ENCODE measurements at regions not wholly inside any gene's neighbourhood (a gene's known extent, or its start where the extent isn't known, plus 50 kb on each side); places are given as distances from the start of the nearest gene placed in this dataset.

DNA sequence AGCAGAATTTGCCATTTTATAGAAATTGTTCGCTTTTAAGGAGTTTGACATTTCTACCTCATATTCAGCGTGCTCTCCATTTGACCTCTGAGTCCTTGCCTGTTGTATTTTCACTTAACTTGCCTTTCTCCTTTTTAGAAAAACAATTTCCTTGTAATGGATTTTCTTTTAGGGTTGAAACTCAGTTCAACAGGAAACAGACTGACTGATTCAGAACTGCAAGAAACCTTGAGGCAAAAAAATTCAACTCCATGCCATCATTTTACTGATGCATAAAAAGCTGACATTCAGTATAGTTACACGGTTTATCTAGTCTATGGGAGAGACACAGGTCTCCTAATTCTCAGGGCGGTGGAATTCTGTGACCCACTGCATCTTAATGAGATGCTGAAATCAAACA lies 59.8 kb downstream of the MRPS30 start:
- Histone ChIP-seq H3K9ac (ENCODE audit: low read length) (no peak overlapping the region), H3K27me3 (ENCODE audit: control insufficient read depth, insufficient read depth, low read length) (no peaks in the 10 kb centered on the region), H3K27ac (ENCODE audit: low read depth, low read length) (no peak overlapping the region), H3K9me3 (ENCODE audit: control insufficient read depth, insufficient read depth, low read depth, low read length) (no peaks in the 10 kb centered on the region), H3K36me3 (ENCODE audit: control insufficient read depth, insufficient read depth, low read length) (no peaks in the 10 kb centered on the region), H3K4me1 (ENCODE audit: control insufficient read depth, insufficient read depth, low read length) (no peaks in the 10 kb centered on the region), H3K4me3 (ENCODE audit: low read depth, low read length) (no peak overlapping the region)

GRCh38 chr5:44869928-44870327 lies 61.2 kb downstream of the MRPS30 start:
- Histone ChIP-seq H3K27me3 (ENCODE audit: control insufficient read depth, insufficient read depth, low read length) (no peaks in the 10 kb centered on the region), H3K9me3 (ENCODE audit: control insufficient read depth, insufficient read depth, low read depth, low read length) (no peaks in the 10 kb centered on the region), H3K4me3 (ENCODE audit: low read depth, low read length) (no peak overlapping the region), H3K4me1 (ENCODE audit: control insufficient read depth, insufficient read depth, low read length) (no peaks in the 10 kb centered on the region), H3K27ac (ENCODE audit: low read depth, low read length) (no peak overlapping the region), H3K9ac (ENCODE audit: low read length) (no peak overlapping the region), H3K36me3 (ENCODE audit: control insufficient read depth, insufficient read depth, low read length) (no peaks in the 10 kb centered on the region)

GRCh38 chr5:44870430-44870829 lies 61.7 kb downstream of the MRPS30 start:
- Histone ChIP-seq H3K27ac (ENCODE audit: low read depth, low read length) (no peak overlapping the region), H3K4me1 (ENCODE audit: control insufficient read depth, insufficient read depth, low read length) (no peaks in the 10 kb centered on the region), H3K36me3 (ENCODE audit: control insufficient read depth, insufficient read depth, low read length) (no peaks in the 10 kb centered on the region), H3K9me3 (ENCODE audit: control insufficient read depth, insufficient read depth, low read depth, low read length) (no peaks in the 10 kb centered on the region), H3K27me3 (ENCODE audit: control insufficient read depth, insufficient read depth, low read length) (no peaks in the 10 kb centered on the region), H3K9ac (ENCODE audit: low read length) (no peak overlapping the region), H3K4me3 (ENCODE audit: low read depth, low read length) (no peak overlapping the region)

GRCh38 chr5:44871401-44871800 lies 62.7 kb downstream of the MRPS30 start:
- Histone ChIP-seq H3K9ac (ENCODE audit: low read length) (no peak overlapping the region), H3K4me1 (ENCODE audit: control insufficient read depth, insufficient read depth, low read length) (no peaks in the 10 kb centered on the region), H3K36me3 (ENCODE audit: control insufficient read depth, insufficient read depth, low read length) (no peaks in the 10 kb centered on the region), H3K4me3 (ENCODE audit: low read depth, low read length) (no peak overlapping the region), H3K27ac (ENCODE audit: low read depth, low read length) (no peak overlapping the region), H3K27me3 (ENCODE audit: control insufficient read depth, insufficient read depth, low read length) (no peaks in the 10 kb centered on the region), H3K9me3 (ENCODE audit: control insufficient read depth, insufficient read depth, low read depth, low read length) (no peaks in the 10 kb centered on the region)

DNA sequence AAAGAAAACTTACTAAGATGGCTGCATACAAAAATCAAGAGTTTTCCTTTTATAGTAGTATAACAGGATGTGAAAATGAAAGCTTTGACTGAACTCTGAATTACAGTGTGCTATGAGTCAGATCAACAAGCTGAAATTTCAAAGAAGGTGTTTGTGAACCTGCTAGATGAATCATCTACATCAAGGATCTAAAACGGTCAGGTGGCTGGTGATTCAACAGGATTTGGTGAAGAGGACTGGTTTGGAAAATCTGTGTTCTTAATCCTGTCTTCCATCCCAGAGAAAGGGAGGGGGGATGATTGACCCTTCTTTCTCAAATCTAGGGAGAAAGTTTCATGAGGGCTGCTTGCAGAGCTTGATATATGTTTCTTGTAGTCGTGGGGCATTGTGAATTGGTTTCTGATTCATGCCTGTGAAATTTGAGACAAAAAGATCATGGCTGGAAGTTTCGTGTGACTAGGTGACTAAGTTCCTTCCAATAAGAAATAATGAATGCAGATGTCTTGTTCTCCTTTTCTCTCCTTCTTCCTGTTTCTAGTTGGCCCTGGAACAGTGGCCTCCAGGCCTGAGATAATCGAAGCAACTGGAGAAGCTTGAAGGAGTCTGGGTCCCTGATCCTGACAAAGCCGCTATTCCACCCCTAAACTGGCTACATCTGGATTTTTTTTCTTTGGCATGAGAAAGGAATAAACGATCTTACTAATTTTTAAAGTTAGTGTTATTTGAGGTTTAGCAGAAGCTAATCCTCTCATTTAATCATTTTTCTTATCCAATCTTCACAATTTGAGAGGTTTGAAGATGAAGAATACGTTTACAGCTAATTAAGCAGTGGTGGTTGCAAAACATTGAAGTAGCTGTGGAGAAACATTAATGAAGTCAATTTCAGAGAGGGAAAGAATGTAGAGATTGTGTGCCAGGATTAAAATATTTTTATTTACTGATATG lies 67.2 kb downstream of the MRPS30 start:
- no peak overlapping the region for H3K9ac ChIP-seq (ENCODE audit: low read length)
- H3K27me3 ChIP-seq (ENCODE audit: control insufficient read depth, insufficient read depth, low read length): no peaks in the 10 kb centered on the region
- H3K27ac ChIP-seq (ENCODE audit: low read depth, low read length): no peak overlapping the region
- H3K9me3 ChIP-seq (ENCODE audit: control insufficient read depth, insufficient read depth, low read depth, low read length): no peaks in the 10 kb centered on the region
- no peaks in the 10 kb centered on the region for H3K4me1 ChIP-seq (ENCODE audit: control insufficient read depth, insufficient read depth, low read length)
- no peaks in the 10 kb centered on the region for H3K36me3 ChIP-seq (ENCODE audit: control insufficient read depth, insufficient read depth, low read length)
- no peak overlapping the region for H3K4me3 ChIP-seq (ENCODE audit: low read depth, low read length)

GRCh38 chr5:44881266-44881665 lies 72.5 kb downstream of the MRPS30 start:
- H3K27ac ChIP-seq (ENCODE audit: low read depth, low read length): no peak overlapping the region
- H3K4me1 ChIP-seq (ENCODE audit: control insufficient read depth, insufficient read depth, low read length): no peaks in the 10 kb centered on the region
- no peak overlapping the region for H3K9ac ChIP-seq (ENCODE audit: low read length)
- no peaks in the 10 kb centered on the region for H3K36me3 ChIP-seq (ENCODE audit: control insufficient read depth, insufficient read depth, low read length)
- H3K27me3 ChIP-seq (ENCODE audit: control insufficient read depth, insufficient read depth, low read length): no peaks in the 10 kb centered on the region
- no peaks in the 10 kb centered on the region for H3K9me3 ChIP-seq (ENCODE audit: control insufficient read depth, insufficient read depth, low read depth, low read length)
- H3K4me3 ChIP-seq (ENCODE audit: low read depth, low read length): no peak overlapping the region

GRCh38 chr5:44884036-44884435 lies 75.3 kb downstream of the MRPS30 start:
- Histone ChIP-seq H3K9me3 (ENCODE audit: control insufficient read depth, insufficient read depth, low read depth, low read length) (no peaks in the 10 kb centered on the region), H3K27me3 (ENCODE audit: control insufficient read depth, insufficient read depth, low read length) (no peaks in the 10 kb centered on the region), H3K4me1 (ENCODE audit: control insufficient read depth, insufficient read depth, low read length) (no peaks in the 10 kb centered on the region), H3K36me3 (ENCODE audit: control insufficient read depth, insufficient read depth, low read length) (no peaks in the 10 kb centered on the region), H3K27ac (ENCODE audit: low read depth, low read length) (no peak overlapping the region), H3K4me3 (ENCODE audit: low read depth, low read length) (no peak overlapping the region), H3K9ac (ENCODE audit: low read length) (no peak overlapping the region)

DNA sequence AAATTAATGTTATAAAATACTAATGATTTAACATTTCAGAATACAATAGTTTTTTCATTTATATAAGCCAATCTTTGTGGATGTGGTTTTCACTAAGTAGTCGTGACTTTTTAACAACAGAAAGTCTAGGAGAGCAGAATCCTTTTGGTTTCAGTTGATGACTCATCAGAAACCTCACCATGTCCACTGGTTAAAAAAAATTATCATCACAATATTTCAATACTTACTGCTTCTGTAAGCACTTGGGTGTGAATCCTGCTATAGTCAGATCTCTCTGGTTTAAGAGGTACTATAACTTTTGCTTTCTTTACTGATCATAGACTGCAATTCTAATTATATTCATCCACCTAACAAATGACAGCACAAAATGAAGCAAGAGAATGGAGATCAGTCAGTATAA lies 77.2 kb downstream of the MRPS30 start:
- no peak overlapping the region for H3K9ac ChIP-seq (ENCODE audit: low read length)
- H3K27me3 ChIP-seq (ENCODE audit: control insufficient read depth, insufficient read depth, low read length): no peaks in the 10 kb centered on the region
- H3K36me3 ChIP-seq (ENCODE audit: control insufficient read depth, insufficient read depth, low read length): no peaks in the 10 kb centered on the region
- H3K4me3 ChIP-seq (ENCODE audit: low read depth, low read length): no peak overlapping the region
- no peaks in the 10 kb centered on the region for H3K4me1 ChIP-seq (ENCODE audit: control insufficient read depth, insufficient read depth, low read length)
- H3K27ac ChIP-seq (ENCODE audit: low read depth, low read length): no peak overlapping the region
- no peaks in the 10 kb centered on the region; the same call in 1 of the 2 replicates for H3K9me3 ChIP-seq (ENCODE audit: control insufficient read depth, insufficient read depth, low read depth, low read length)

GRCh38 chr5:44887722-44888121 lies 79.0 kb downstream of the MRPS30 start:
- H3K9ac ChIP-seq (ENCODE audit: low read length): no peak overlapping the region
- H3K36me3 ChIP-seq (ENCODE audit: control insufficient read depth, insufficient read depth, low read length): no peaks in the 10 kb centered on the region
- H3K9me3 ChIP-seq (ENCODE audit: control insufficient read depth, insufficient read depth, low read depth, low read length): no peaks in the 10 kb centered on the region; the same call in 1 of the 2 replicates
- H3K27me3 ChIP-seq (ENCODE audit: control insufficient read depth, insufficient read depth, low read length): no peaks in the 10 kb centered on the region
- no peaks in the 10 kb centered on the region for H3K4me1 ChIP-seq (ENCODE audit: control insufficient read depth, insufficient read depth, low read length)
- no peak overlapping the region for H3K4me3 ChIP-seq (ENCODE audit: low read depth, low read length)
- H3K27ac ChIP-seq (ENCODE audit: low read depth, low read length): no peak overlapping the region

DNA sequence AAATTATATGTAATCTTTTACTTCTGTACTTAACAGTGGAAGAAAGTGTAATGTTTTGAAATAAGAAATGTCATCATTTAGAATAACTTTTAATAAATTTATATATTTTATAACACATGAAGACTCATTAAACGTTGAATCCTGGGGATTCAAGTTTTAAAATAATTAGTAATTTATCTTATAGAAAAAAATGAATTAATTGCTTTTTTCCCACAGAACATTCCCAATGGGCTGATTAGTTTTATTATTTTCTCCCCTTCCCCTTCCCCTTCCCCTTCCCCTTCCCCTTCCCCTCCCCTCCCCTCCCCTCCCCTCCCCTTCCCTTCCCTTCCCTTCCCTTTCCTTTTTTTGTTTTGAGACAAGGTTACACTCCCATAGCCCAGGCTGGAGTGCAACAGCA lies 79.7 kb downstream of the MRPS30 start:
- H3K36me3 ChIP-seq (ENCODE audit: control insufficient read depth, insufficient read depth, low read length): no peaks in the 10 kb centered on the region
- no peak overlapping the region for H3K9ac ChIP-seq (ENCODE audit: low read length)
- H3K27me3 ChIP-seq (ENCODE audit: control insufficient read depth, insufficient read depth, low read length): no peaks in the 10 kb centered on the region
- no peak overlapping the region for H3K4me3 ChIP-seq (ENCODE audit: low read depth, low read length)
- H3K27ac ChIP-seq (ENCODE audit: low read depth, low read length): no peak overlapping the region
- H3K4me1 ChIP-seq (ENCODE audit: control insufficient read depth, insufficient read depth, low read length): no peaks in the 10 kb centered on the region
- no peaks in the 10 kb centered on the region; the same call in 1 of the 2 replicates for H3K9me3 ChIP-seq (ENCODE audit: control insufficient read depth, insufficient read depth, low read depth, low read length)

DNA sequence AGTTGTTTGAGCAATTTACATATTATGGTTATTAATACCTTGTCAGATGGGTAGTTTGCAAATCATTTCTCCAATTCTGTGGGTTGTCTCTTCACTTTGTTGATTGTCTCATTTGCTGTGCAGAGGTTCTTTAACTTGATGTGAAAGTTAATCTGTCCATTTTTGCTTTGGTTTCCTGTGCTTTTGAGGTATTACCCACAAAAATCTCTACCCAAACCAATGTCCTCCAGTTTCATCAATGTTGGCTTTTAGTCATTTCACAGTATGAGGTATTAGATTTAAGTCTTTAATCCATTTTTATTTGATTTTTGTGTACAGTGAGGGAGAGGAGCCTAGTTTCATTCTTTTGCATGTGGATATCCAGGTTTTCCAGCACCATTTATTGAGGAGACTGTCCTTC lies 82.4 kb downstream of the MRPS30 start:
- Histone ChIP-seq H3K4me3 (ENCODE audit: low read depth, low read length) (no peak overlapping the region), H3K27ac (ENCODE audit: low read depth, low read length) (no peak overlapping the region), H3K27me3 (ENCODE audit: control insufficient read depth, insufficient read depth, low read length) (no peaks in the 10 kb centered on the region), H3K9me3 (ENCODE audit: control insufficient read depth, insufficient read depth, low read depth, low read length) (no peaks in the 10 kb centered on the region; the same call in 1 of the 2 replicates), H3K9ac (ENCODE audit: low read length) (no peak overlapping the region), H3K36me3 (ENCODE audit: control insufficient read depth, insufficient read depth, low read length) (no peaks in the 10 kb centered on the region), H3K4me1 (ENCODE audit: control insufficient read depth, insufficient read depth, low read length) (no peaks in the 10 kb centered on the region)

Data from HUES6 (cell line).